Nephron progenitor cell (in vitro differentiated cells): ENCODE measurements at regions not wholly inside any gene's neighbourhood (a gene's known extent, or its start where the extent isn't known, plus 50 kb on each side); places are given as distances from the start of the nearest gene placed in this dataset.
A peak's percentile ranks its signal among the peaks of the same experiment; 100 is the strongest.

Experiments
- DNase-seq: peaks from one replicate; pipeline ENCODE4 v3.0.0; 2021
- H3K27ac Mint-ChIP-seq: 2 replicates; pipeline ENCODE4 v1.8.0; 2021; ENCODE audit warnings: mild to moderate bottlenecking, moderate library complexity, mixed read lengths
- H3K27me3 Mint-ChIP-seq: 2 replicates; pipeline ENCODE4 v1.8.0; 2021; ENCODE audit warnings: mild to moderate bottlenecking, low read depth, mixed read lengths; ENCODE audit not compliant: poor library complexity
- H3K36me3 Mint-ChIP-seq: 2 replicates; pipeline ENCODE4 v1.8.0; 2021; ENCODE audit warnings: low read depth, mixed read lengths
- H3K4me1 Mint-ChIP-seq: 2 replicates; pipeline ENCODE4 v1.8.0; 2021; ENCODE audit warnings: mixed read lengths
- H3K4me3 Mint-ChIP-seq: 2 replicates; pipeline ENCODE4 v1.8.0; 2021; ENCODE audit warnings: mild to moderate bottlenecking, moderate library complexity, mixed read lengths
- H3K9me3 Mint-ChIP-seq: 2 replicates; pipeline ENCODE4 v1.8.0; 2021; ENCODE audit warnings: mild to moderate bottlenecking, moderate library complexity, mixed read lengths
- CTCF ChIP-seq: fragments of 200-600 bp; sonication (generic); IDR thresholded peaks from 2 replicates; pipeline ENCODE4 v1.5.0; 2021; ENCODE audit warnings: antibody characterized with exemption

- no peak overlapping the region for H3K27ac Mint-ChIP-seq
- no peaks in the 10 kb centered on the region for H3K4me1 Mint-ChIP-seq
- H3K27me3 Mint-ChIP-seq = peaks cover 10% of the 10 kb centered on the region
- no peaks in the 10 kb centered on the region for H3K36me3 Mint-ChIP-seq
- TF ChIP-seq CTCF = no peak
- no peak for DNase-seq
- no peak overlapping the region for H3K4me3 Mint-ChIP-seq
- no peaks in the 10 kb centered on the region for H3K9me3 Mint-ChIP-seq
These were observed 539.7 kb downstream of the PLXDC2 start for GRCh38 chr10:20355915-20356314.

DNA sequence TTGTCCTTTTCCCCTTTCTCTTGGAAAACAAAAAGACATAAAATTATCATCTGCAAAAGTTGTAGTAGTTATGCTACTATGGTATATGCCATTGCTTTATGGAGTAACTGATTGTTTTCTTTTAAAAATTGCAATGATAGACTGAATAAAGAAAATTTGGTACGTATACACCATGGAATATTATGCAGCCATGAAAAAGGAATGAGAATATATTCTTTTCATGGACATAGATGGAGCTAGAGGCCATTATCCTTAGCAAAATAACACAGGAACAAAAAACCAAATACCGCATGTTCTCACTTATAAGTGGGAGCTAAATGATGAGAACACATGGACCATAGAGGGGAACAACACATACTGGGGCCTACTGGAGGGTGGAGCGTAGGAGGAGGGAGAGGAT lies 538.8 kb downstream of the PLXDC2 start:
- peaks cover 4% of the 10 kb centered on the region for H3K27me3 Mint-ChIP-seq
- H3K27ac Mint-ChIP-seq = no peak overlapping the region
- H3K4me3 Mint-ChIP-seq = no peak overlapping the region
- TF ChIP-seq CTCF = no peak
- no peaks in the 10 kb centered on the region for H3K9me3 Mint-ChIP-seq
- no peak for DNase-seq
- no peaks in the 10 kb centered on the region for H3K36me3 Mint-ChIP-seq
- no peaks in the 10 kb centered on the region for H3K4me1 Mint-ChIP-seq

DNA sequence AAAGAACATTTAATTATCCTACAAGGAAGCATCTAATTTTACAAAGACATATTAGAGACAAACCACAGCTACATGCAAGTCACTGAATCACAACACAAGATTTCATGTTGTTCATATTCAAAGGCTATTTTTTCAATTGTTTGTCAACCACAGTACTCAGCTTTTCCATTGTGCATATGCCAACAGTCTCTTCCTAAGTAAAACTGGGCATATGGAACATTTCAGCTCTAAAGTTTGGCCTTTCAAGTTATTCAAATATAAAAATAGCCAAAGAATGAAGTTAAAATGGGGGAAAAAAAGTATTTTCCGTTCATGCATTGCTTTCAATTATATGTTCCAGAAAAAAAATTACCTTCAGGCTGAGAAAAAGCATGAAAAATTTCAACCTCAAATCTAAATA lies 537.9 kb downstream of the PLXDC2 start:
- H3K4me3 Mint-ChIP-seq = no peak overlapping the region
- H3K27ac Mint-ChIP-seq = no peak overlapping the region
- no peak for TF ChIP-seq CTCF
- no peak for DNase-seq
- H3K27me3 Mint-ChIP-seq = peaks cover 4% of the 10 kb centered on the region
- H3K4me1 Mint-ChIP-seq = no peaks in the 10 kb centered on the region
- no peaks in the 10 kb centered on the region for H3K9me3 Mint-ChIP-seq
- no peaks in the 10 kb centered on the region for H3K36me3 Mint-ChIP-seq

GRCh38 chr10:20350509-20350908 lies 534.3 kb downstream of the PLXDC2 start:
- DNase-seq = no peak
- Mint-ChIP-seq H3K9me3 (no peaks in the 10 kb centered on the region), H3K4me1 (no peaks in the 10 kb centered on the region), H3K27me3 (no peaks in the 10 kb centered on the region), H3K27ac (no peak overlapping the region), H3K4me3 (no peak overlapping the region), H3K36me3 (no peaks in the 10 kb centered on the region)
- TF ChIP-seq CTCF = no peak

DNA sequence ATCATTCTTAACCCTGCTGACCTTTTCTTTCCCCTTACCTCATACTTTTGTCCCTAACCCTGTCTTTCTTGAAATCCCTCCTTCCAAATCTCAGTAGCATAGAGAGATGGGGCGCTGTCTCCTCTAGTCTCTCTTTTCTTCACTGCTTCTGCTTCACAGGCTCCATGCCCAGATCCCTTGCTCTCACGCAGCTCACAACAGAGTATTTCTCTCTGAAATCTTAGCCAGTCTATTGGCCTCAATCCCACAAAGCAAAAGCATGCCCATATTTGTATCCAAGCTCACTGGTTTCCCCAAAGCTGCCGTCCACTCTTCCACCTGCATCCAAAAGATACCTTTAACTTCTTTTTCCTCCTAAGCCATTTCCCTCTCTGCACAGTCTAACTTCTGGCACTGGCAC lies 526.8 kb downstream of the PLXDC2 start:
- Mint-ChIP-seq H3K4me1 (no peaks in the 10 kb centered on the region), H3K9me3 (peaks cover 32% of the 10 kb centered on the region), H3K4me3 (no peak overlapping the region), H3K27ac (peak overlapping the region; percentile 16), H3K36me3 (peaks cover 12% of the 10 kb centered on the region), H3K27me3 (no peaks in the 10 kb centered on the region)
- TF ChIP-seq CTCF = no peak
- DNase-seq = no peak
